Natural killer cell (primary cell): ENCODE measurements at regions not wholly inside any gene's neighbourhood (a gene's known extent, or its start where the extent isn't known, plus 50 kb on each side); places are given as distances from the start of the nearest gene placed in this dataset.

Experiments used
- ATAC-seq, 3 donors: fragments of 150-1000 bp in 2 of 3; fragments of 200-7000 bp in 1 of 3; cut with Tn5 transposase; 1 replicate in 1 of 3; 2 replicates in 2 of 3; pipeline ENCODE4 v1.10.0; 2021; ENCODE audit warnings: mild to moderate bottlenecking in 2 of 3, moderate library complexity in 2 of 3
- DNase-seq, 2 donors: peaks; one replicate each; pipeline versions ENCODE4 v3.0.0 to v3.0.0-alpha.2; 2013 to 2021; ENCODE audit warnings: mixed read lengths in 1 of 2
- H3K27ac ChIP-seq: one replicate; pipeline ENCODE4 v1.5.1; 2013; ENCODE audit warnings: mild to moderate bottlenecking, low read length
- H3K27me3 ChIP-seq: one replicate; pipeline ENCODE4 v1.6.1; 2013; ENCODE audit warnings: low read length; ENCODE audit not compliant: control insufficient read depth, insufficient read depth
- H3K36me3 ChIP-seq: one replicate; pipeline ENCODE4 v1.6.1; 2013; ENCODE audit warnings: low read length; ENCODE audit not compliant: control insufficient read depth, insufficient read depth
- H3K4me1 ChIP-seq: one replicate; pipeline ENCODE4 v1.6.1; 2013; ENCODE audit warnings: low read length; ENCODE audit not compliant: control insufficient read depth, insufficient read depth
- H3K4me3 ChIP-seq: one replicate; pipeline ENCODE4 v1.5.1; 2013; ENCODE audit warnings: low read length
- H3K9me3 ChIP-seq: one replicate; pipeline ENCODE4 v1.6.1; 2013; ENCODE audit warnings: low read length; ENCODE audit not compliant: control insufficient read depth, insufficient read depth
- H3K27ac Mint-ChIP-seq, 2 donors: one replicate each; pipeline ENCODE4 v1.8.0; 2022; ENCODE audit warnings: mild to moderate bottlenecking in 2 of 2, mixed read lengths in 2 of 2, moderate library complexity in 1 of 2
- H3K27me3 Mint-ChIP-seq, 2 donors: one replicate each; pipeline ENCODE4 v1.8.0; 2022; ENCODE audit warnings: low read depth in 2 of 2, mixed read lengths in 2 of 2
- H3K36me3 Mint-ChIP-seq: one replicate; pipeline ENCODE4 v1.8.0; 2022; ENCODE audit warnings: mixed read lengths
- H3K4me1 Mint-ChIP-seq, 2 donors: one replicate each; pipeline ENCODE4 v1.8.0; 2022; ENCODE audit warnings: mixed read lengths in 2 of 2
- H3K4me3 Mint-ChIP-seq: one replicate; pipeline ENCODE4 v1.8.0; 2022; ENCODE audit warnings: mild to moderate bottlenecking, moderate library complexity, mixed read lengths
- H3K9me3 Mint-ChIP-seq, 2 donors: one replicate each; pipeline ENCODE4 v1.8.0; 2022; ENCODE audit warnings: mixed read lengths in 2 of 2
- CTCF ChIP-seq: fragments of 200-600 bp; IDR thresholded peaks from one replicate; pipeline ENCODE4 v1.8.0; 2022; ENCODE audit warnings: antibody characterized with exemption
- WGBS: methylation state at CpG from one replicate; pipeline ENCODE4 v1.1.7; 2013; ENCODE audit warnings: missing lambda C conversion rate; ENCODE audit not compliant: insufficient coverage; 5-methylcytosine and 5-hydroxymethylcytosine counted together
- intact Hi-C: fragments of 100-400 bp; cut with micrococcal nuclease; formaldehyde crosslinking; loops from one replicate; pipeline ENCODE4 v1.14.2; 2022

- no peaks in the 10 kb centered on the region for H3K9me3 ChIP-seq
- no peak overlapping the region for H3K4me3 Mint-ChIP-seq
- no peak overlapping the region for H3K27ac Mint-ChIP-seq
- no peaks in the 10 kb centered on the region for H3K4me1 ChIP-seq
- no peak for TF ChIP-seq CTCF
- no peak overlapping the region for H3K4me3 ChIP-seq
- H3K27me3 ChIP-seq = no peaks in the 10 kb centered on the region
- 88% methylated on average over 1 of the region's 1 CpG for WGBS
- H3K4me1 Mint-ChIP-seq = no peaks in the 10 kb centered on the region
- DNase-seq = no peak
- no peaks in the 10 kb centered on the region for H3K27me3 Mint-ChIP-seq
- peaks cover 5% of the 10 kb centered on the region for H3K36me3 Mint-ChIP-seq
- intact Hi-C loops = no loop called here
- H3K9me3 Mint-ChIP-seq = peaks cover 9 to 26% of the 10 kb centered on the region in 2 donors
- no peak overlapping the region for H3K27ac ChIP-seq
- no peak for ATAC-seq
- H3K36me3 ChIP-seq = no peaks in the 10 kb centered on the region
Observed at GRCh38 chr4:116150152-116150551, 935.2 kb downstream of the TRAM1L1 start.

GRCh38 chr4:116143198-116143597, 942.2 kb downstream of the TRAM1L1 start:
- Histone ChIP-seq H3K4me1 (no peaks in the 10 kb centered on the region), H3K27me3 (no peaks in the 10 kb centered on the region), H3K4me3 (no peak overlapping the region), H3K36me3 (no peaks in the 10 kb centered on the region), H3K9me3 (no peaks in the 10 kb centered on the region), H3K27ac (no peak overlapping the region)
- WGBS = no CpG with 5 or more reads among the region's 2 CpGs
- Mint-ChIP-seq H3K27me3 (no peaks in the 10 kb centered on the region), H3K36me3 (no peaks in the 10 kb centered on the region), H3K9me3 (peaks cover 6 to 7% of the 10 kb centered on the region in 2 donors), H3K4me3 (no peak overlapping the region), H3K27ac (no peak overlapping the region), H3K4me1 (no peaks in the 10 kb centered on the region)
- no peak for DNase-seq
- no peak for ATAC-seq
- no peak for TF ChIP-seq CTCF
- intact Hi-C loops = no loop called here

- Mint-ChIP-seq H3K27me3 (no peaks in the 10 kb centered on the region), H3K4me3 (no peak overlapping the region), H3K4me1 (no peaks in the 10 kb centered on the region), H3K36me3 (no peaks in the 10 kb centered on the region), H3K9me3 (peaks cover 5 to 9% of the 10 kb centered on the region in 2 donors), H3K27ac (no peak overlapping the region)
- H3K27me3 ChIP-seq = no peaks in the 10 kb centered on the region
- no peaks in the 10 kb centered on the region for H3K36me3 ChIP-seq
- no peak for TF ChIP-seq CTCF
- no peaks in the 10 kb centered on the region for H3K9me3 ChIP-seq
- intact Hi-C loops = no loop called here
- 88% methylated on average over 3 of the region's 3 CpGs for WGBS
- no peak overlapping the region for H3K4me3 ChIP-seq
- H3K4me1 ChIP-seq = no peaks in the 10 kb centered on the region
- H3K27ac ChIP-seq = no peak overlapping the region
- no peak for ATAC-seq
- DNase-seq = no peak
Observed at GRCh38 chr4:116132946-116133345, 952.4 kb downstream of the TRAM1L1 start.

GRCh38 chr4:116126794-116127193, 958.6 kb downstream of the TRAM1L1 start:
- H3K27me3 ChIP-seq = no peaks in the 10 kb centered on the region
- TF ChIP-seq CTCF = no peak
- 85% methylated on average over 1 of the region's 2 CpGs for WGBS
- peaks cover 3 to 8% of the 10 kb centered on the region in 2 donors for H3K9me3 Mint-ChIP-seq
- no peak overlapping the region for H3K27ac Mint-ChIP-seq
- no peak overlapping the region for H3K27ac ChIP-seq
- intact Hi-C loops = no loop called here
- H3K36me3 ChIP-seq = no peaks in the 10 kb centered on the region
- H3K4me3 Mint-ChIP-seq = no peak overlapping the region
- H3K4me3 ChIP-seq = no peak overlapping the region
- DNase-seq = no peak
- no peaks in the 10 kb centered on the region for H3K27me3 Mint-ChIP-seq
- no peaks in the 10 kb centered on the region for H3K4me1 ChIP-seq
- no peaks in the 10 kb centered on the region for H3K9me3 ChIP-seq
- no peak for ATAC-seq
- H3K4me1 Mint-ChIP-seq = no peaks in the 10 kb centered on the region
- no peaks in the 10 kb centered on the region for H3K36me3 Mint-ChIP-seq
